ENCODE measurements at regions not wholly inside any gene's neighbourhood (a gene's known extent, or its start where the extent isn't known, plus 50 kb on each side); places are given as distances from the start of the nearest gene placed in this dataset.

- no peak for TF ChIP-seq SRF (IDR thresholded peaks at IDR 0.05; ENCODE audit: low read depth, low read length)
- no peak for TF ChIP-seq POU5F1 (IDR thresholded peaks at IDR 0.05; ENCODE audit: low read depth, low read length)
- TF ChIP-seq NRF1 (IDR thresholded peaks at IDR 0.05; ENCODE audit: low read depth, low read length) = no peak
- no peak for TF ChIP-seq EGR1 (IDR thresholded peaks at IDR 0.05; ENCODE audit: borderline replicate concordance, low read depth, low read length)
- TF ChIP-seq BCL11A (IDR thresholded peaks at IDR 0.05; ENCODE audit: low read depth in 2 of 2, low read length in 2 of 2) = no peak
Measured at GRCh38 chr5:2904399-2904798, 152.9 kb upstream of the IRX2 start (continued).
